ENCODE measurements at regions not wholly inside any gene's neighbourhood (a gene's known extent, or its start where the extent isn't known, plus 50 kb on each side); places are given as distances from the start of the nearest gene placed in this dataset.

GRCh38 chr13:77456271-77456670 is 79.2 kb upstream of the SCEL start:
- POLR2A ChIA-PET = interaction anchor here (0.6 to 1.2 kb wide), 3 partner anchors 8 to 36 kb away, joined by 3 to 4 read pairs (median 4); no protein-coding TSS in a partner anchor

GRCh38 chr13:77449265-77449664 is 86.2 kb upstream of the SCEL start:
- H3K4me1 ChIP-seq (ENCODE audit: insufficient read depth, low read length, poor library complexity, severe bottlenecking) = no peaks in the 10 kb centered on the region
- ChIA-PET CTCF (ENCODE audit: unreplicated experiment) (no interaction called here), POLR2A (interaction anchor here (0.5 to 1.1 kb wide), 2 partner anchors 60 to 879 kb away, joined by 3 read pairs; no protein-coding TSS in a partner anchor)
- H3K4me2 ChIP-seq (ENCODE audit: low read length) = no peak overlapping the region
- no peak overlapping the region for H3K4me3 ChIP-seq (ENCODE audit: low read depth, low read length, poor library complexity, severe bottlenecking)
- BruUV-seq (replicated peaks) = no TSS peak
- no peak for TF ChIP-seq CTCF (conservative IDR thresholded peaks at IDR 0.05; ENCODE audit: low read length)
- TF ChIP-seq EZH2phosphoT487 (IDR thresholded peaks at IDR 0.05; ENCODE audit: borderline replicate concordance, low read depth, low read length) = no peak
- no peaks in the 10 kb centered on the region for H3K79me2 ChIP-seq (ENCODE audit: insufficient read depth, low read depth, low read length)
- H3K9me2 ChIP-seq (ENCODE audit: insufficient read depth, low read length) = no peaks in the 10 kb centered on the region
- H3K36me3 ChIP-seq (ENCODE audit: insufficient read depth, low read length) = no peaks in the 10 kb centered on the region
- no peak overlapping the region for H2AFZ ChIP-seq (ENCODE audit: low read length)
- H3K9me3 ChIP-seq (ENCODE audit: low read length) = no peaks in the 10 kb centered on the region
- intact Hi-C loops (cut with micrococcal nuclease; ENCODE audit: unreplicated experiment) = no loop called here
- H4K20me1 ChIP-seq (ENCODE audit: insufficient read depth, low read length) = no peaks in the 10 kb centered on the region
- no peak overlapping the region for H3K27ac ChIP-seq (ENCODE audit: low read depth, low read length, poor library complexity, severe bottlenecking)
- DNase-seq (ENCODE audit: low spot score) = no peak

More at GRCh38 chr13:77456271-77456670, 79.2 kb upstream of the SCEL start:
- no peaks in the 10 kb centered on the region for H4K20me1 ChIP-seq (ENCODE audit: insufficient read depth, low read length)
- no peak for DNase-seq (ENCODE audit: low spot score)
- H3K9me2 ChIP-seq (ENCODE audit: insufficient read depth, low read length) = no peaks in the 10 kb centered on the region
- no peaks in the 10 kb centered on the region for H3K9me3 ChIP-seq (ENCODE audit: low read length)
- H2AFZ ChIP-seq (ENCODE audit: low read length) = no peak overlapping the region
- H3K4me3 ChIP-seq (ENCODE audit: low read depth, low read length, poor library complexity, severe bottlenecking) = no peak overlapping the region
- no peaks in the 10 kb centered on the region for H3K36me3 ChIP-seq (ENCODE audit: insufficient read depth, low read length)
- no peak overlapping the region for H3K27ac ChIP-seq (ENCODE audit: low read depth, low read length, poor library complexity, severe bottlenecking)
- no peak overlapping the region for H3K4me2 ChIP-seq (ENCODE audit: low read length)
- no peaks in the 10 kb centered on the region for H3K79me2 ChIP-seq (ENCODE audit: insufficient read depth, low read depth, low read length)
- intact Hi-C loops (cut with micrococcal nuclease; ENCODE audit: unreplicated experiment) = no loop called here
- no TSS peak for BruUV-seq (replicated peaks)
- TF ChIP-seq CTCF (conservative IDR thresholded peaks at IDR 0.05; ENCODE audit: low read length) = no peak
- TF ChIP-seq EZH2phosphoT487 (IDR thresholded peaks at IDR 0.05; ENCODE audit: borderline replicate concordance, low read depth, low read length) = no peak
- H3K4me1 ChIP-seq (ENCODE audit: insufficient read depth, low read length, poor library complexity, severe bottlenecking) = no peaks in the 10 kb centered on the region
- CTCF ChIA-PET (ENCODE audit: unreplicated experiment) = interaction anchor here (0.6 kb wide), 1 partner anchor 21 kb away, joined by 3 read pairs; no protein-coding TSS in a partner anchor

- H3K4me3 ChIP-seq (ENCODE audit: low read depth, low read length, poor library complexity, severe bottlenecking) = no peak overlapping the region
- H3K79me2 ChIP-seq (ENCODE audit: insufficient read depth, low read depth, low read length) = no peaks in the 10 kb centered on the region
- H3K4me1 ChIP-seq (ENCODE audit: insufficient read depth, low read length, poor library complexity, severe bottlenecking) = no peaks in the 10 kb centered on the region
- no peak overlapping the region for H2AFZ ChIP-seq (ENCODE audit: low read length)
- no peak overlapping the region for H3K4me2 ChIP-seq (ENCODE audit: low read length)
- no peaks in the 10 kb centered on the region for H3K36me3 ChIP-seq (ENCODE audit: insufficient read depth, low read length)
- TF ChIP-seq CTCF (conservative IDR thresholded peaks at IDR 0.05; ENCODE audit: low read length) = no peak
- no peak for TF ChIP-seq EZH2phosphoT487 (IDR thresholded peaks at IDR 0.05; ENCODE audit: borderline replicate concordance, low read depth, low read length)
- ChIA-PET CTCF (ENCODE audit: unreplicated experiment) (no interaction called here), POLR2A (interaction anchor here (0.5 to 1.3 kb wide), 5 partner anchors 9 to 879 kb away, joined by 3 read pairs; no protein-coding TSS in a partner anchor)
- no peak overlapping the region for H3K27ac ChIP-seq (ENCODE audit: low read depth, low read length, poor library complexity, severe bottlenecking)
- no TSS peak for BruUV-seq (replicated peaks)
- H3K9me3 ChIP-seq (ENCODE audit: low read length) = no peaks in the 10 kb centered on the region
- H4K20me1 ChIP-seq (ENCODE audit: insufficient read depth, low read length) = no peaks in the 10 kb centered on the region
- no peaks in the 10 kb centered on the region for H3K9me2 ChIP-seq (ENCODE audit: insufficient read depth, low read length)
- intact Hi-C loops (cut with micrococcal nuclease; ENCODE audit: unreplicated experiment) = no loop called here
- no peak for DNase-seq (ENCODE audit: low spot score)
Measured at GRCh38 chr13:77448689-77449088, 86.8 kb upstream of the SCEL start.
